Left forelimb (tissue), 1 donor: ENCODE measurements at regions not wholly inside any gene's neighbourhood (a gene's known extent, or its start where the extent isn't known, plus 50 kb on each side); places are given as distances from the start of the nearest gene placed in this dataset.
"Not testable (repeated sequence)": the region's sequence is repeated elsewhere in the genome, so short reads cannot be mapped to it uniquely, and the experiment has no call there.

Experiments used
- DNase-seq: peaks from one replicate; pipeline ENCODE4 v3.0.0-alpha.2; 2018; ENCODE audit warnings: low spot score

GRCh38 chr12:66733321-66733720, 54.4 kb upstream of the GRIP1 start:
- DNase-seq = no peak

- DNase-seq = no peak
Observed at GRCh38 chr12:66733839-66734238, 55.0 kb upstream of the GRIP1 start.

GRCh38 chr12:66735275-66735674, 56.4 kb upstream of the GRIP1 start:
- DNase-seq = no peak

DNA sequence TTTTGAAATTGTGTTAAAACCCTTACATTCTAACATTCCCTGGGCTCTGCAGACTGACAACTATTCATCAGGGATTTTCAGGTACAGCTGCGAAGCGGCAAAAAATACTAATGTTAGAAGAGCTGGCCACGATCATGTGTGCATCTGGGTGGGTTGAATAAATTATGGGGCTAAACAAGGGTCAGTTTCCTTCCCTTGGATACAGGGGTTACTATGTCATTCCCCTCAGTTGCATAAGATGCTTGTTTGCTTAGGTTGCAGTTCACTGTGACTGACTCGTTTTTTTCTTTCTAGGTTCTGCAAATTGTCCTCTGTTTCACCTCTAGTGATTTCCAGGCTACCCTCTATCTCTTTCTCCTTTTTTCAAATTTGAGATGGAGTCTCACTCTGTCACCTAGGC, 58.1 kb upstream of the GRIP1 start:
- no peak for DNase-seq

- no peak for DNase-seq
Observed at GRCh38 chr12:66739266-66739665, 60.4 kb upstream of the GRIP1 start.

DNA sequence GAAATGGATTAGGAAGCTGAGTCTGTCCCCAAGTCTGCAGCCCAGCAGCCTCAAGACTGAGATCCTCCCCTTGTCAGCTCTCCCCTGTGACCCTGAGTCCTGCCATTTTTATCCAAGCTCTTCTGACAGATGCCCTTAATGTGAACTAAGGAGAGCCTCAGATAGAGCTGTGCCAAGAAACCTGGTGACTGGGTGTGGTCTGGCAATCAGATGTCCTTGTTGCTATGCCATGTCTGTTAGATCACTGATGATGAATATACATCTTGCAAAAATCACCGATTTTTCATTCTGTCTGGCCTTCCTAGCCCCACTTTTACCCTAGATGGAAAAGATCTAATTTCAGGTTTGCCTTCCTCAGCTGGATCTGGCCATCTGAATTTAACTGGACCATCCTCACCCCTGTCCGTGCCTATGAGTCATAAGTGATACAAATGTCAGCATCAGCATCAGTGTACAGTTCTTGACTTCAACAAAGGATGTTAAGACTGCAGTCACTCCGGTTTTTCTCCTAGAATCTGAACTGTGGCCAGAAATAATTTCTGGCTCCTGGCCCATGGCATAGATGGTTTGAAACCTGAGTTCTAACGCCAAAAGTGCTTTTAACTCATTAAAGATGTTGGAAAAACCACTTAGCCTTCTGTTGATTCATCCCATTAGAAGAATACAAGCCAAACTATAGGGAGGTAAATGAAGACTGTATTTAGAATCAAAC, 61.2 kb upstream of the GRIP1 start:
- no peak for DNase-seq

DNA sequence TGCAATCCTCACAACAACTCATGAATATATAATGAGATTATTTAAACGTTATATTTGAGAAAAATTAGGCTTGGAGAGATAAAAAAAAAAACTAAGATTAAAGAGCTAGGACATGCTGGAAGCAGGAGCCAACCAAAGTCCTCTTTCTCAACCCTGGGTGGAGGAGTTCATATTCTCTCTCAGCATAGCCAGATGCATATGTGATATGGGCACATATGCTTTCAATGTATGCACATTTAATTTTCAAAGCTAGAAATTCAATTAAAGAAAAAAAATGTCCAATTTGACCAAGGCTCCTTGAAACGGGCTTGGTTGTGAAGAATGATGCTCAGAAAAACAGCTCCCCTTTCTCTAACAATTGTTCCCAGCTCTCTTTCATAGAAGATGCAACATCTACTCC, 61.9 kb upstream of the GRIP1 start:
- DNase-seq = no peak

DNA sequence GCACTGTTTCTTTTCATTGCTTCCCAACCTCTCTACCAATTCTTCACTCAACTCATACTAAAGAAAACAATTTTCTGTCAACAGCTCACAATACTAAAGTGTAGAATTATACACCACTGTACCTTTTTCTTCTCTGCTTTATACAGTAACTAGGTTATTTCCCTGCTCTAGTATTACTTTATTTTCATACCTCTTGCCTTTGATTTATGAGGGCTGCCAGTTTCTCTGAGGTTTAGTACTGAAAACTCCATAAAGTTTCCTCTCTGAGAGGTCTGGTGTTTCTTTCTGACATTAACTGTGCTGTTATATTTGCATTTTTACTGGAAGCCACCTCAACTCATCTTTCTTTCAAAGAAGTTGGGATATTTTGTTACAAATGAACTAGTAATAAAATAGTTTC, 63.0 kb upstream of the GRIP1 start:
- DNase-seq = no peak

DNA sequence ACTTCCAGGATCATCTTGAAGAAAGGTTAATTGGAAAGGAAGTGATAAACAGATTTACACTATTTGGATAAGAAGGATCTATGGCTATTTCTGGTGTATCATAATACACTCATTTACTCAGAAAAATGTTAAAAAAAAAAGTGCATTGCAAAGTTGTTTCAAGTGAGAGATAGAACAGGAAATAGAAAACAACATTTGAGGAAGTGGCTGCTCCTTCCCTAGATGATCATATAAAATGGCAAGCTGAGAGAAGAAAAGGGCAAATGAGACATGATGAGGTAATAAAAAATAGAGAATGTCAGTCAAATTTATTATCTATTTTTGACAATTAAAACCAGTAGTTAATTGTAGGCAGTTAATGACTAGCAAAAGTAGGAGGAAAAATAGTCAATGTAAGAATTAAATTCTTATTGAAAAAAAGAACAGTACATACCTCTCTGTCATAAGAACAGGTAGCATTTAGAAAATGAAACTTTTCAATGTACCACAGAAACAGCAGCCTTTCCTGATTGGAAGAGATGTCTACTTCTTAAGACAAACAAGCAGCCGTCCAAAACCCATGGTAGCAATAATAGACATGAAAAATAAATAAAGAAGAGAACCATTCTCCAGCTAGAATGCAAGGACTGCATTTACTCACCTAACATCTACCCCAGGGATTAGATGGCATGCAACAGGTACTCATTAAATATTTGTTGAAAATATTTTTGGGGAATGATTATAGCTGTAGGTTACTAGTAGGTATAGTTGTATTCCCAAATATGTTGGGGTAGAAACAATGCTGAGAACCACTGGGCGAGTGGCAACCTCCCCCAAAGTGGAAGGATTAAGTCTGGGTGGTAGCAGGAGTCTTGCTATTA, 63.9 kb upstream of the GRIP1 start:
- DNase-seq = no peak

DNA sequence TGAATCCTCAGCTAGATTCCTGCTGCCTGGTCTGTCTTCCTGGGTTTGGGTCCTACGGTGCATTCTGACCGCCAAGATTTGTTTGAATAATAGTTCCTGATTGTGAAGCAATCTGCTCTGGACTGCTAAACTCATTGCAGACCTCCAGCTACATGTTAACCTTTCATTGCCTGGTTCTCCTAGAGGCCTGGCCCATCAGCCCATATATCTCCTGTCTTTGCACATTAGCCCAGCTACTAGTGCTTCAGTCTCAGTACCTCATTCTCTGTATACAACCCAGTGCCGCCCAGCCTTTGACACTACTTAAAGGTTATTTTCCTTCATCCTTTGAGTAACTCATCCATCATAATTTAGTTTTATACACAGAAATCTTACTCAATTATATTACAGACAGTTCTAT, 65.6 kb upstream of the GRIP1 start:
- DNase-seq = no peak

GRCh38 chr12:66744956-66745383, 66.1 kb upstream of the GRIP1 start:
- no peak for DNase-seq

DNA sequence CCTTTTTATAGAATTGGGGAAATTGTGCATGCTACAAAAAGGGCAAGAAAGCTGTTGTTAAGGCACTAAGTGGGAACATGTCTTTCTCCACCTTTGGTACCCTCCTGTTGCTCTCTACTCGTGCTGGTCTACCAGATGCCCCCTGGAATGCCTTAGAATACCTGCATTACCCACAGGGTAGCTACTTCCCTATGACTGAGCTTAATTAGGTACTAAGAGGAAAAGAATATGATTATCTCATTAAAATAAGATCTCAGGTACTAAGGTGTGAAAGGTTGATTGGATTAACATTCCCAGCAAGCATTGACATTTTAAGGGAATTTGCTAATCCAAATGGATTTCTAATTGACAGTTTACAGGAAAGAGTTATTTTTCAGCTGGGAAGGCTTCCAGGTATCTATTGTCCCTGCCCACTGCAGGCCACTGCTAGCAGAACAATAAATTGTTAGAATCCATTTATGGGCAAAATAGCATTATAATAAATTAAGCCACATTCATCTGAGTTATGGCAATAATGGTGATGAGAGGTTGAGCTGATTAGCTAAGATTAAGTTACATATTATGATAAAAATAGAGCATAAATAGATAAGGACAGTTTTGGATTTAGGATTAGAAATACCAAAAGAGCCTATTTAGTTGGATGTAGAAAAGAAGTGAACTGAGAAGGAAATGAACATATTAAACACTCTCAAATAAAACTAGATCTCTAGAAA, 67.8 kb upstream of the GRIP1 start:
- DNase-seq = no peak

GRCh38 chr12:66751432-66752113, 72.7 kb upstream of the GRIP1 start:
- DNase-seq = no peak

- no peak for DNase-seq
Observed at GRCh38 chr12:66753810-66754209, 74.9 kb upstream of the GRIP1 start.

GRCh38 chr12:66755727-66756395, 77.0 kb upstream of the GRIP1 start:
- no peak for DNase-seq

DNA sequence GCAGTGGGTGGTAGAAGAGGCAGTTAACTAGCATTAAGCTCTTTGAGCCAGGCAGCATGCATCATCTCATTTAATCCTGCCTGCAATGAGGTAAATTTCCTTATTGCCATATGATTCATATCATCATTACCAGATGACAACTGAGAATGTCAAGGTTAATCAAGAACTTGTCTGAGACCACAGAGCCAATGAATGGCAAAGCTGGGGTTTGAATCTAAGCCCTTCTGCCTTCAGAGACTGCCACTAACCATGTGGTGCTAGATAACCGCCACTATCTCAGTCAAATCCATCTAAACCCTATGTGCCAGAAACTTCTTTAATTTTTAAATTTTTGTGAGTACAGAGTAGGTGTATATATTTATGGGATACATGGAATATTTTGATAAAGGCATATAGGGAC, 77.8 kb upstream of the GRIP1 start:
- DNase-seq = no peak

DNA sequence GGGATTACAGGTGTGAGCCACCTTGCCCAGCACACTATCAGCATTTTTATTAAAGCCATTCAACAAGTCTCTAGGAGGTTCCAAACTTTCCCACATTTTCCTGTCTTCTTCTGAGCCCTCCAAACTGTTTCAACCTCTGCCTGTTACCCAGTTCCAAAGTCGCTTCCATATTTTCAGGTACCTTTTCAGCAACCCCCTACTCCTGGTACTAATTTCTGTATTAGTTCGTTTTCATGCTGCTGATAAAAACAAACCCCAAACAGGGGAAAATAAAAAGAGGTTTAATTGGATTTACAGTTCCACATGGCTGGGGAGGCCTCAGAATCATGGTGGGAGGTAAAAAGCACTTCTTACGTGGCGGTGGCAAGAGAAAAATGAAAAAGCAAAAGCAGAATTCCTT, 81.2 kb upstream of the GRIP1 start:
- DNase-seq = not testable (repeated sequence)

GRCh38 chr12:66763467-66763866, 84.6 kb upstream of the GRIP1 start:
- DNase-seq = no peak

DNA sequence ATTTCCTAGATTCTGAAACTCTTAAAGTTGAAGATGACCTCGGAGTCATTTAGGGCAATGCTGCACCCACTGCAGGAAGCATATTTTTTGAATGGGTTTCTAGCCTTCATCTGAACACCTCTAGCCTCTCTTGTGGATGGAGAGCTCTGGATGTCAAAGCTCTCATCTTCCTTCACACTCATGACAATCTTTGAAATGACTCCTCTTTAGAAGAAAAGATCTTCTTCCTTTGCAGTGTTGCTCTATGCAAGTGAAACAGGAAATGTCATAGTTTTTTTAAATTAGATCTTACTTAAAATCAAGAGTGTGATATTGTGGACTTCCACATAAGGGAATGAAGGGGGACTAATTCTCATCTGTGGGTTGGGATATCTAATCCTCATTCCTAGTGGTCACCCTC, 86.3 kb upstream of the GRIP1 start:
- DNase-seq = no peak

GRCh38 chr12:66767536-66767935, 88.7 kb upstream of the GRIP1 start:
- no peak for DNase-seq

DNA sequence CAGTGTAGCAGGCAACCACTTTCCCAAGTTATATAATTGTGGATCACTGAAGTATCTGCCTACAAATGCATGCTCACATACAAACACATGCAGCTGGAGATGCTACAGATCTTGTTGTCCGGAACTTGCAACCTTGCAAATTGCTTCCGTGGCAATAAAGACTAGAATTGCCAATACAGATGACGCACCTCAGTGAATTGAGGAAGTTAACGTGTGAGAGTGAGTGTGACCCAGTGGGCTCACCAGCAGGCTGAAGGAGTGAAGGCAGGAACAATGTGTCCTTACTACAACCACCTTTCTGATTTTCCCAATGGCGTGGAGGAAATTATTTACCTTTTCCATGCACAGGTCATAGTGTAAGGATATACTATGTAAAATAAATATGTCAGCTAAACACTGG, 89.4 kb upstream of the GRIP1 start:
- DNase-seq = no peak

DNA sequence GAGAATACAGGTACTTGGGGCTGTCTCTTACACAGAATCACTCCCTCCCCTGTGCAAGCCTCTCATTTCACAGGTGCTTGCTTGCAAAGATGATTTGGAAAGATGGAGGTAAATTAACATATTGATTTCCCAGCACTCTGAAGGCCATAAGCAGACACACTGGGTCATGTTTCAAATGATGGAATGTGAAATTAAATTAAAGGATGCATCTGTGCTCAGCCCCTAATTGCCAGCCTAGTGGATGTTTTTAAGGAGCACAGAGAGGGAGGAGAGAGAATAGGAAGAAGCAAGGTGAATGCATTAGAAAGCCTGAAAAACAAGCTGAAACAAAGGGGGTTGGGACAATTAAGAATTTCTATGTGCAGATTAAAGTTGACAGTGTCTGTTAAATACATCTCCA, 96.1 kb upstream of the GRIP1 start:
- no peak for DNase-seq
